Astrocyte (in vitro differentiated cells and primary cell): ENCODE measurements at regions not wholly inside any gene's neighbourhood (a gene's known extent, or its start where the extent isn't known, plus 50 kb on each side); places are given as distances from the start of the nearest gene placed in this dataset.

Source experiments
- CTCF ChIP-seq: IDR thresholded peaks from 2 replicates; pipeline ENCODE4 v1.5.1; 2011; ENCODE audit warnings: low read depth, mild to moderate bottlenecking, inconsistent platforms, low read length, moderate library complexity; ENCODE audit not compliant: insufficient read depth
- EZH2 ChIP-seq: IDR thresholded peaks from 2 replicates; pipeline ENCODE4 v1.6.1; 2012; ENCODE audit warnings: mild to moderate bottlenecking, low read length, inconsistent platforms; ENCODE audit not compliant: insufficient read depth

- TF ChIP-seq CTCF (no peak), EZH2 (no peak)
Observed at GRCh38 chr1:225710804-225711203, 57.9 kb upstream of the ENAH start.
